HG03159 (cell line): ENCODE measurements at regions not wholly inside any gene's neighbourhood (a gene's known extent, or its start where the extent isn't known, plus 50 kb on each side); places are given as distances from the start of the nearest gene placed in this dataset.
"Not testable (repeated sequence)": the region's sequence is repeated elsewhere in the genome, so short reads cannot be mapped to it uniquely, and the experiment has no call there.

Experiments used
- ATAC-seq: cut with Tn5 transposase; IDR thresholded peaks from one replicate; pipeline ENCODE4 v1.9.1; 2021; ENCODE audit warnings: mild to moderate bottlenecking, moderate library complexity; ENCODE audit not compliant: unreplicated experiment

GRCh38 chr2:139454251-139454650 lies 674.1 kb upstream of the NXPH2 start:
- no peak for ATAC-seq

GRCh38 chr2:139439100-139439499 lies 658.9 kb upstream of the NXPH2 start:
- no peak for ATAC-seq

GRCh38 chr2:139438478-139438877 lies 658.3 kb upstream of the NXPH2 start:
- ATAC-seq: no peak

- no peak for ATAC-seq
These were observed 647.0 kb upstream of the NXPH2 start for GRCh38 chr2:139427164-139427563.

- ATAC-seq: no peak
These were observed 643.9 kb upstream of the NXPH2 start for GRCh38 chr2:139424101-139424500.

GRCh38 chr2:139411236-139411635 lies 631.0 kb upstream of the NXPH2 start:
- no peak for ATAC-seq

GRCh38 chr2:139410833-139411174 lies 630.6 kb upstream of the NXPH2 start:
- not testable (repeated sequence) for ATAC-seq

GRCh38 chr2:139410147-139410832 lies 630.1 kb upstream of the NXPH2 start:
- ATAC-seq: not testable (repeated sequence)

GRCh38 chr2:139409212-139409611 lies 629.0 kb upstream of the NXPH2 start:
- no peak for ATAC-seq

- ATAC-seq: no peak
These were observed 623.8 kb upstream of the NXPH2 start for GRCh38 chr2:139403948-139404347.

- no peak for ATAC-seq
These were observed 614.6 kb upstream of the NXPH2 start for GRCh38 chr2:139394801-139395200.

- ATAC-seq: no peak
These were observed 609.2 kb upstream of the NXPH2 start for GRCh38 chr2:139389391-139389790.

- no peak for ATAC-seq
These were observed 606.2 kb upstream of the NXPH2 start for GRCh38 chr2:139386401-139386800.

GRCh38 chr2:139383532-139383931 lies 603.3 kb upstream of the NXPH2 start:
- ATAC-seq: no peak

- ATAC-seq: no peak
These were observed 599.9 kb upstream of the NXPH2 start for GRCh38 chr2:139380051-139380450.

GRCh38 chr2:139378373-139378772 lies 598.2 kb upstream of the NXPH2 start:
- ATAC-seq: no peak

GRCh38 chr2:139374296-139374850 lies 594.2 kb upstream of the NXPH2 start:
- ATAC-seq: no peak

GRCh38 chr2:139369423-139370409 lies 589.5 kb upstream of the NXPH2 start:
- ATAC-seq: no peak

- ATAC-seq: no peak
These were observed 587.2 kb upstream of the NXPH2 start for GRCh38 chr2:139367416-139367815.

GRCh38 chr2:139366681-139367080 lies 586.5 kb upstream of the NXPH2 start:
- ATAC-seq: no peak

GRCh38 chr2:139365189-139365588 lies 585.0 kb upstream of the NXPH2 start:
- ATAC-seq: no peak

GRCh38 chr2:139360654-139361053 lies 580.5 kb upstream of the NXPH2 start:
- ATAC-seq: no peak
